B cell (primary cell): ENCODE measurements at regions not wholly inside any gene's neighbourhood (a gene's known extent, or its start where the extent isn't known, plus 50 kb on each side); places are given as distances from the start of the nearest gene placed in this dataset.
"Not testable (repeated sequence)": the region's sequence is repeated elsewhere in the genome, so short reads cannot be mapped to it uniquely, and the experiment has no call there.

Experiments used
- ATAC-seq: fragments of 200-7000 bp; cut with Tn5 transposase; one replicate; pipeline ENCODE4 v1.10.0; 2021; ENCODE audit warnings: low read depth, mild to moderate bottlenecking, moderate number of reproducible peaks, moderate library complexity
- CTCF ChIA-PET: fragments of 350-600 bp; sonication (Branson Sonifier 250); formaldehyde crosslinking; loops from one replicate; lab custom pipeline; 2021; ENCODE audit warnings: antibody characterized with exemption, inconsistent platforms; lab: Charles Lee
- POLR2A ChIA-PET: fragments of 350-600 bp; sonication (Branson Sonifier 250); formaldehyde crosslinking; loops from one replicate; lab custom pipeline; 2021; ENCODE audit warnings: antibody characterized with exemption; lab: Charles Lee
- DNase-seq: peaks from one replicate; pipeline ENCODE4 v3.0.0; 2013
- H2AFZ ChIP-seq: 2 replicates; pipeline ENCODE4 v1.6.1; 2012; ENCODE audit warnings: mild to moderate bottlenecking, low read depth, low read length; ENCODE audit not compliant: insufficient read depth, poor library complexity, severe bottlenecking
- H3K27ac ChIP-seq, 2 donors: 1 replicate in 1 of 2; 2 replicates in 1 of 2; pipeline ENCODE4 v1.5.1; 2012 to 2013; ENCODE audit warnings: low read length in 2 of 2, mild to moderate bottlenecking in 2 of 2, moderate library complexity in 1 of 2
- H3K27me3 ChIP-seq, 4 experiments: fragments of 200-600 bp in 1 of 4; sonication (generic) in 1 of 4; replicated peaks in 1 of 4; 1 replicate in 2 of 4; 2 replicates in 2 of 4; pipeline versions ENCODE4 v1.6.1 to v1.7.0; 2013 to 2016; ENCODE audit warnings: low read length in 3 of 4, mild to moderate bottlenecking in 2 of 4, mixed read lengths in 1 of 4, moderate library complexity in 1 of 4; ENCODE audit not compliant: insufficient read depth in 4 of 4, control insufficient read depth in 3 of 4; ENCODE audit errors: control extremely low read depth in 1 of 4
- H3K36me3 ChIP-seq, 2 experiments: replicated peaks in 1 of 2; 1 replicate in 1 of 2; 2 replicates in 1 of 2; pipeline versions ENCODE4 v1.6.1 to v1.7.1; 2013; ENCODE audit warnings: low read length in 1 of 2; ENCODE audit not compliant: insufficient read depth in 2 of 2, control insufficient read depth in 1 of 2; ENCODE audit errors: control extremely low read depth in 1 of 2, extremely low read depth in 1 of 2
- H3K4me1 ChIP-seq, 2 donors: fragments of 200-600 bp in 1 of 2; sonication (generic) in 1 of 2; 1 replicate in 1 of 2; 2 replicates in 1 of 2; pipeline versions ENCODE4 v1.5.1 to v1.6.1; 2013 to 2017; ENCODE audit warnings: low read length in 2 of 2; ENCODE audit not compliant: control insufficient read depth in 2 of 2, insufficient read depth in 2 of 2
- H3K4me2 ChIP-seq: replicated peaks from 2 replicates; pipeline ENCODE3; 2012; ENCODE audit warnings: mild to moderate bottlenecking, low read depth, low read length; ENCODE audit not compliant: poor library complexity, severe bottlenecking
- H3K4me3 ChIP-seq, 5 experiments: fragments of 200-600 bp in 1 of 5; sonication (generic) in 1 of 5; 1 replicate in 3 of 5; 2 replicates in 2 of 5; pipeline versions ENCODE4 v1.5.1 to v1.7.0; 2011 to 2016; ENCODE audit warnings: low read length in 4 of 5, mild to moderate bottlenecking in 4 of 5, low read depth in 2 of 5, control low read depth in 1 of 5, moderate library complexity in 1 of 5; ENCODE audit not compliant: insufficient read depth in 1 of 5; ENCODE audit errors: control extremely low read depth in 1 of 5, extremely low read depth in 1 of 5
- H3K79me2 ChIP-seq: fragments of 200-600 bp; sonication (generic); one replicate; pipeline ENCODE4 v1.6.0; 2016; ENCODE audit warnings: low read length; ENCODE audit not compliant: control insufficient read depth, insufficient read depth
- H3K9ac ChIP-seq: fragments of 200-600 bp; sonication (generic); 2 replicates; pipeline ENCODE4 v1.6.1; 2017; ENCODE audit warnings: mild to moderate bottlenecking, low read length, moderate library complexity
- H3K9me3 ChIP-seq, 3 donors: one replicate each; pipeline versions ENCODE4 v1.6.1 to v1.7.1; 2013; ENCODE audit warnings: low read length in 2 of 3; ENCODE audit not compliant: control insufficient read depth in 2 of 3, insufficient read depth in 1 of 3; ENCODE audit errors: control extremely low read depth in 1 of 3
- H4K20me1 ChIP-seq: 2 replicates; pipeline ENCODE4 v1.6.0; 2012; ENCODE audit warnings: mild to moderate bottlenecking, low read length; ENCODE audit not compliant: insufficient read depth, control insufficient read depth, poor library complexity, severe bottlenecking
- H3K27ac Mint-ChIP-seq: one replicate; pipeline ENCODE4 v1.8.0; 2021; ENCODE audit warnings: mixed read lengths
- H3K27me3 Mint-ChIP-seq: one replicate; pipeline ENCODE4 v1.8.0; 2021; ENCODE audit warnings: mixed read lengths
- H3K4me1 Mint-ChIP-seq: one replicate; pipeline ENCODE4 v1.8.0; 2021; ENCODE audit warnings: mixed read lengths
- H3K4me3 Mint-ChIP-seq: one replicate; pipeline ENCODE4 v1.8.0; 2021; ENCODE audit warnings: mixed read lengths
- H3K9me3 Mint-ChIP-seq: one replicate; pipeline ENCODE4 v1.8.0; 2022; ENCODE audit warnings: mixed read lengths; ENCODE audit not compliant: insufficient read depth
- WGBS: methylation state at CpG from one replicate; pipeline ENCODE4 v1.1.5; 2013; ENCODE audit warnings: missing lambda C conversion rate; ENCODE audit not compliant: insufficient coverage; 5-methylcytosine and 5-hydroxymethylcytosine counted together
- intact Hi-C: fragments of 100-400 bp; cut with micrococcal nuclease; formaldehyde crosslinking; loops from one replicate; pipeline ENCODE4 v1.10.0; 2022

DNA sequence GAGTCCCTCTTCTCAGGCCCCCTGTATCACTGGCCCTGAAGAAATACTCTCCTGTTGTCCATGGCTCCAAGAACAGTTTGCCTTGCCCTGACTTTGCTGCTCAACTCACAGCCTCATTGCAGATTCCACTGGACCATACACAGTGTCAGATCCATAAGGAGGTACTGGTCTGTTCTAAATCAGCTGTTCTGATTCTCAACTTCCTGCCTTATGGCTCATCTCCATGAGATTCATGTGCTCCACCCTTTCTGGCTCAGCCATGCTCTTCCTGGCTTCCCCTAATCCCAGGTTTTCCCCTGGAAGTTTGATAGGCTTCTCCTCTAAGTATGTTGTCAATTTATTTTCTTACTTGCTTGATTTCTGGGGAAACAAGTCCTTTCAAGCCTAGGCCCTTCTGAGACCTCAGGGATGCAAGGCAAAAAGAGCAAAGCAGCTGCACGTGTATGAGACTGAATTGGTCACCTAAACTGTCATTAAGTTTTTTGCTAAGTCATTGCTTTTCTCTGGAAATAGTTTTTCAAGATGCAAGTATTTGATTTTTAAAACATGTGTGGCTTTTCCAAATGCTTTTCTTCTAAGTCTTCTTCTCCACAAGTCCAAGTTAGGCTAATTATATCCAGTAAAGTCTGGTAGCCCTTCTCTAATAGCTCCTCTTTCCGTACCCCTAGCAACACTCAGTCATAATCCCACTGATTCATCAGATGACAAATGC is 1288.5 kb downstream of the RPIA start:
- H3K79me2 ChIP-seq, H3K27me3 ChIP-seq, H3K4me3 Mint-ChIP-seq, DNase-seq, H3K4me2 ChIP-seq, H3K27me3 Mint-ChIP-seq, H3K4me3 ChIP-seq, ATAC-seq, intact Hi-C loops, H3K27ac ChIP-seq, H3K4me1 Mint-ChIP-seq, H3K4me1 ChIP-seq, H3K36me3 ChIP-seq, CTCF ChIA-PET, H3K9me3 Mint-ChIP-seq, POLR2A ChIA-PET, H3K9ac ChIP-seq, H3K27ac Mint-ChIP-seq, H4K20me1 ChIP-seq, H3K9me3 ChIP-seq, H2AFZ ChIP-seq: not testable (repeated sequence)
- WGBS: no CpG with 5 or more reads among the region's 2 CpGs

DNA sequence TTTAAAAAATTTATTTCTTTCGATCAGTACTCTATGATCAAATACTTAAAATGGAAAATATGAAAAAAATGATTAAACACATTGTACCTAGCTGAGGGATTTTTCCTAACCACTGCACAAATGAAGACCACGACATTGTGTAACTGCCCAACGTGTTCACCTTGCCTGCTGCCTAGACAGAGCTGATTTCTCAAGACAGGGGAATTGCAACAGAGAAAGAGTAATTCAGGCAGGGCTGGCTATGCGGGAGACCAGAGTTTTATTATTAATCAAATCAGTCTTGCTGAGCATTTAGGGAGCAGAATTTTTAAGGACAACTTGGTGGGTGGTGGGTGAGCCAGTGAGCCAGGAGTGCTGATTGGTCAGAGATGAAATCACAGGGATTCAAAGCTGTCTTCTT is 1290.8 kb downstream of the RPIA start:
- H3K27me3 ChIP-seq, H3K9me3 ChIP-seq, H3K27ac ChIP-seq, H3K4me3 ChIP-seq, DNase-seq, H3K4me3 Mint-ChIP-seq, H3K27ac Mint-ChIP-seq, H3K9ac ChIP-seq, H4K20me1 ChIP-seq, CTCF ChIA-PET, H3K4me2 ChIP-seq, H2AFZ ChIP-seq, H3K27me3 Mint-ChIP-seq, ATAC-seq, POLR2A ChIA-PET, H3K4me1 Mint-ChIP-seq, H3K9me3 Mint-ChIP-seq, H3K36me3 ChIP-seq, H3K79me2 ChIP-seq, H3K4me1 ChIP-seq, intact Hi-C loops: not testable (repeated sequence)
- WGBS: 100% methylated on average over 3 of the region's 4 CpGs

DNA sequence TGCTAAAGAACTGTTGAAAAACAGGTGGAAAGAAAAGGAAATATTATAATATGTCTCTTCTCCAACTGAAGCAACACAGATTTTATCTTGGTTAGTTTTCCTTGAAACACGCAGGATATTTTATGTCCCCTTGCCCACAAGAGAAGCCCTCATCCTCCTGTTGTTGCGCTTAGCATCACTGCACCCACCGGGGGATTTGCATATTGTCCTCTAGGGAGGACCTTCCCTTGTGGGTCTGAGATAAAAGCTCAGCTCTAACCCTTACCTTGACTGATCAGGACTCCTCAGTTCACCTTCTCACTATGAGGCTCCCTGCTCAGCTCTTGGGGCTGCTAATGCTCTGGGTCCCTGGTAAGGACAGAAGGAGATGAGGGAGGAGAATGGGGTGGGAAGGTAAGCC is 1294.2 kb downstream of the RPIA start:
- H3K9ac ChIP-seq, H3K4me2 ChIP-seq, POLR2A ChIA-PET, H3K9me3 Mint-ChIP-seq, H3K4me1 ChIP-seq, H3K4me3 ChIP-seq, H3K27ac Mint-ChIP-seq, H3K36me3 ChIP-seq, intact Hi-C loops, H3K79me2 ChIP-seq, H3K4me1 Mint-ChIP-seq, H4K20me1 ChIP-seq, H3K9me3 ChIP-seq, DNase-seq, CTCF ChIA-PET, H3K27me3 Mint-ChIP-seq, H3K27me3 ChIP-seq, H2AFZ ChIP-seq, H3K27ac ChIP-seq: not testable (repeated sequence)
- H3K4me3 Mint-ChIP-seq: peak overlapping the region; percentile 44
- peak; percentile 88 for ATAC-seq
- no CpG with 5 or more reads among the region's 3 CpGs for WGBS

DNA sequence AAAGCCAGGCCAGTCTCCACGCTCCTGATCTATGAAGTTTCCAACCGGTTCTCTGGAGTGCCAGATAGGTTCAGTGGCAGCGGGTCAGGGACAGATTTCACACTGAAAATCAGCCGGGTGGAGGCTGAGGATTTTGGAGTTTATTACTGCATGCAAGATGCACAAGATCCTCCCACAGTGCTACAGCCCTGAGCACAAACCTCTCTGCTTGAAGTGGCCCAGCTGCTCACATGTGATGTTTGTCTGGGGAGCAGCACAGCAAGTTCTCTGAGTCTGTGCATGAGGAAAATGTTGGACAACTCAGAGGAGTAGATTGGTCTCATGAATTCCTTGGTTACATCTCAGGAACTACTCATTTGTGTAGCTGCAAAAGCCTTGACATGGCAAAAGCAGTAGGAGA is 1295.1 kb downstream of the RPIA start:
- CTCF ChIA-PET, H4K20me1 ChIP-seq, H3K27ac ChIP-seq, H3K36me3 ChIP-seq, H3K9ac ChIP-seq, H3K4me3 ChIP-seq, DNase-seq, H3K27me3 ChIP-seq, H3K27me3 Mint-ChIP-seq, POLR2A ChIA-PET, H3K4me3 Mint-ChIP-seq, H3K4me1 ChIP-seq, H3K9me3 Mint-ChIP-seq, H2AFZ ChIP-seq, intact Hi-C loops, H3K79me2 ChIP-seq, H3K4me1 Mint-ChIP-seq, H3K27ac Mint-ChIP-seq, H3K4me2 ChIP-seq, H3K9me3 ChIP-seq: not testable (repeated sequence)
- ATAC-seq: peak; percentile 24
- WGBS: no CpG with 5 or more reads among the region's 4 CpGs
